ENCODE measurements at regions not wholly inside any gene's neighbourhood (a gene's known extent, or its start where the extent isn't known, plus 50 kb on each side); places are given as distances from the start of the nearest gene placed in this dataset.
"Not testable (repeated sequence)": the region's sequence is repeated elsewhere in the genome, so short reads cannot be mapped to it uniquely, and the experiment has no call there.

DNA sequence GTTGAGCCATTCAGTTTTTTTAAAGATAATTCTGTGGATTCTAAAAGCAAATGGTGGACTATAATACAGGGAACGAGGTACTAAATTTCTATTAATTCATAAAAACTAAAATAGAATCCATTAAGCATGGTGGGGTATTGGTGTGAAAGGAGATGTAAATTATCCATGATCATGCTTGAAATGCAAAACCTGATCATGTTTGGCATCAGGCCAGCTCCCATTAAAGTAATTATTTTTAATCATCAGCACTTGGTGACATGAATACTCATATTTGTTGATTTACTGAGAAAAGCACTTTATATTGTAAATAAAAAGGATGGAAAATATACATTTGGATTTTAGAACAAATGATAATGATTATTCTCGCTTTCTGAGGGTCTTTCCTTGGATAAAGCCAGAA lies 232.3 kb upstream of the MEIS1 start:
- Histone ChIP-seq H3K4me1 (ENCODE audit: control insufficient read depth, insufficient read depth, low read length) (no peaks in the 10 kb centered on the region), H3K9me3 (ENCODE audit: control insufficient read depth, low read length) (peaks cover 11% of the 10 kb centered on the region), H3K9ac (ENCODE audit: low read length) (no peak overlapping the region), H3K27me3 (replicated peaks; ENCODE audit: control insufficient read depth, insufficient read depth, low read length) (no peaks in the 10 kb centered on the region), H3K36me3 (ENCODE audit: control insufficient read depth, insufficient read depth, low read length, severe bottlenecking) (no peaks in the 10 kb centered on the region), H3K4me3 (ENCODE audit: low read length) (no peak overlapping the region)
- DNase-seq (ENCODE audit: low read depth): no peak

DNA sequence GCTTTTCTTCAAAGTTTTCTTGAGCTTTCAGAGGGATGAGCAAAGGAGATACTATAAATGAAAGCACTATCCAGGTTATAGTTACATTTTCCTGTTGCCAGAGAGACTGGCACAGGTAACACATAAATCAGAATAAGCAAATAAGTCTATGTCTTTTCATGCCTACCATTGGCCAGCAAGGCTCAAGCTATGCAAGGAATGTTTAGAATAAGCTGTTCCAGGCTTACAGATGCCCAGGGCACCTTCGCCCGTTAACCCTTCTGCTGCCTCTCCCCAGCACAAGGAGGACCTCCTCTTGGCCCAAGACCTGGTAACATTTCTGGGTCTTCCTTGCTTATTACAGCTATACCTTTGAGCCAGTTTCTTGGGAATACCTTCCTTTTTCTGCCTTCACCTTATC lies 233.7 kb upstream of the MEIS1 start:
- H3K27me3 ChIP-seq (replicated peaks; ENCODE audit: control insufficient read depth, insufficient read depth, low read length): no peaks in the 10 kb centered on the region
- no peak for DNase-seq (ENCODE audit: low read depth)
- peaks cover 11% of the 10 kb centered on the region for H3K9me3 ChIP-seq (ENCODE audit: control insufficient read depth, low read length)
- H3K36me3 ChIP-seq (ENCODE audit: control insufficient read depth, insufficient read depth, low read length, severe bottlenecking): no peaks in the 10 kb centered on the region
- H3K9ac ChIP-seq (ENCODE audit: low read length): no peak overlapping the region
- H3K4me1 ChIP-seq (ENCODE audit: control insufficient read depth, insufficient read depth, low read length): no peaks in the 10 kb centered on the region
- H3K4me3 ChIP-seq (ENCODE audit: low read length): no peak overlapping the region

DNA sequence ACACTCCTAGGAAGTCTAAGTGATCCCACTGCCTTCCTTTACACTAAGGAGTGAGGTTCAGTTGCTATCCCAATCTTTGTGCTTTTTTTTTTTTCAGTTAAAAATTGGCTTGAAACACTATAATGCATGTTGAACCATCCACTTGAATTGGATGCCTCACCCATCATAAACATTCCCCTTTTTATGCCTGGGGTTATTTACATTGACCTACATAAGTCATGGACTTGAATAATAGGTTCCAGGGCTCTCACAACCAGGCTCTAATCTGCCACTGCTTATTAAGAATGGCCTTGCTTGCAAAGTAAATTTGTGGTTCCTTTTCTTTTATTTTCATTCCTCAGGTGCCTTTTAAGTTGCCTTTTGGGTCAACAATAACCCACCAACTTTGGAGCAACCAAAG lies 236.1 kb upstream of the MEIS1 start:
- Histone ChIP-seq H3K9me3 (ENCODE audit: control insufficient read depth, low read length) (peaks cover 10% of the 10 kb centered on the region), H3K27me3 (replicated peaks; ENCODE audit: control insufficient read depth, insufficient read depth, low read length) (no peaks in the 10 kb centered on the region), H3K9ac (ENCODE audit: low read length) (no peak overlapping the region), H3K4me3 (ENCODE audit: low read length) (no peak overlapping the region), H3K4me1 (ENCODE audit: control insufficient read depth, insufficient read depth, low read length) (no peaks in the 10 kb centered on the region), H3K36me3 (ENCODE audit: control insufficient read depth, insufficient read depth, low read length, severe bottlenecking) (no peaks in the 10 kb centered on the region)
- DNase-seq (ENCODE audit: low read depth): no peak

DNA sequence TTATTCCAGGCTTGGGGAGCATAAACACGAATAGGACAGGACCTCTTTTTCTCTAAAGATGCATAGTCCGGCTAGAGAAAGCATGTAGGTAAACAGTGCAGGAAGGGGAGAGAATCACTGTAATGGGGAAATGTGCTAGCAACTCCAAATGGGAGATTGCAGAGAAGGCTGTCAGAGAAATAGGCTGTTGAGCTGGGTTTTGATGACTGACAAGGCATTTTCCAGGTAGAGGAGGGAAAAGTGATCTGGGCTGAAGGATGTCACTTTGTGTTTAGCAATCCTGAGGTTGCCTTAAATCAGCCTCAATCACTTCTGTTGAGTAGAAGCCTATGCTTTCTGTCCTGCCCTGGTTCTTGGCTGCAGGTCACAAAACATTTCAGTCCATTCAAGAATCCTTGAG lies 242.0 kb upstream of the MEIS1 start:
- no peaks in the 10 kb centered on the region for H3K27me3 ChIP-seq (replicated peaks; ENCODE audit: control insufficient read depth, insufficient read depth, low read length)
- no peak overlapping the region for H3K9ac ChIP-seq (ENCODE audit: low read length)
- H3K4me3 ChIP-seq (ENCODE audit: low read length): no peak overlapping the region
- no peaks in the 10 kb centered on the region for H3K36me3 ChIP-seq (ENCODE audit: control insufficient read depth, insufficient read depth, low read length, severe bottlenecking)
- peaks cover 4% of the 10 kb centered on the region for H3K4me1 ChIP-seq (ENCODE audit: control insufficient read depth, insufficient read depth, low read length)
- H3K9me3 ChIP-seq (ENCODE audit: control insufficient read depth, low read length): peaks cover 2% of the 10 kb centered on the region
- DNase-seq (ENCODE audit: low read depth): no peak

DNA sequence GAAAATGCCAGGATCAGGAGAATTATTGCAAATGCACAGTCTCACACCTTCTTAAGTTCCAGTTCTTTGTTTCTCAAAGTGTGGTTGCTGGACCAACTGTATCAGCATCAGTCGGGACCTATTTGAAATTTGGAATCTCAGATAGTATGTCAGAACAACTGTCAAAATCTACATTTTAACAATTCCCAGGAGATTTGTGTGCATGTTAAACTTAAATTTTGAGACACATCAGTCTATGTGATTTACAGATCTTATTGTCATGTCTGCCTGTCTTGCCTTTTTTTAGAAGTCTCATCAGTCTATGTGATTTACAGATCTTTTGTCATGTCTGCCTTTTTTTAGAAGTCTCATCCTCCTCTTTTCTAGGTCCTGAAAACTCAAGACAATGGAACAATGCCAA lies 243.6 kb upstream of the MEIS1 start:
- H3K27me3 ChIP-seq (replicated peaks; ENCODE audit: control insufficient read depth, insufficient read depth, low read length): no peaks in the 10 kb centered on the region
- H3K36me3 ChIP-seq (ENCODE audit: control insufficient read depth, insufficient read depth, low read length, severe bottlenecking): no peaks in the 10 kb centered on the region
- H3K9ac ChIP-seq (ENCODE audit: low read length): no peak overlapping the region
- DNase-seq (ENCODE audit: low read depth): no peak
- H3K9me3 ChIP-seq (ENCODE audit: control insufficient read depth, low read length): peaks cover 4% of the 10 kb centered on the region
- H3K4me1 ChIP-seq (ENCODE audit: control insufficient read depth, insufficient read depth, low read length): peaks cover 4% of the 10 kb centered on the region
- H3K4me3 ChIP-seq (ENCODE audit: low read length): no peak overlapping the region

DNA sequence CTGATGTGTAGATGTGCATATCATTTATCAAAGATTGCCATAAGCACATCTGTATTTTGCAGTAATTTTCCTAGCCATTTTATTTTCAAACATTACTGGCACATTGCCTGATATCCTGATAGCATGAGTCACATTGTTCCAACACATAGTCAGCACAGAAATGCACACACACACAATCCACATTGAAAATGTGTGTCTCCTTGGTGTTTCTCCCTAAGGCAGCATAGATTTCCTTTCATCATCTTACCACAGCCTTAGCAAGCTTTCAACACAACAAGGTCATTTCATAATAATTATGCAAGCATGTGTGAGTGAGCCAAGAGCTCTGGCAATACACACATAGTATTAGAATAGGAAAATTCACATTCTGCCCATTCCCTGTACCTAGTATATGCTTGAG lies 245.4 kb upstream of the MEIS1 start:
- DNase-seq (ENCODE audit: low read depth): peak; percentile 26
- Histone ChIP-seq H3K36me3 (ENCODE audit: control insufficient read depth, insufficient read depth, low read length, severe bottlenecking) (no peaks in the 10 kb centered on the region), H3K4me3 (ENCODE audit: low read length) (no peak overlapping the region), H3K9me3 (ENCODE audit: control insufficient read depth, low read length) (peaks cover 4% of the 10 kb centered on the region), H3K4me1 (ENCODE audit: control insufficient read depth, insufficient read depth, low read length) (peaks cover 4% of the 10 kb centered on the region), H3K9ac (ENCODE audit: low read length) (no peak overlapping the region), H3K27me3 (replicated peaks; ENCODE audit: control insufficient read depth, insufficient read depth, low read length) (no peaks in the 10 kb centered on the region)

DNA sequence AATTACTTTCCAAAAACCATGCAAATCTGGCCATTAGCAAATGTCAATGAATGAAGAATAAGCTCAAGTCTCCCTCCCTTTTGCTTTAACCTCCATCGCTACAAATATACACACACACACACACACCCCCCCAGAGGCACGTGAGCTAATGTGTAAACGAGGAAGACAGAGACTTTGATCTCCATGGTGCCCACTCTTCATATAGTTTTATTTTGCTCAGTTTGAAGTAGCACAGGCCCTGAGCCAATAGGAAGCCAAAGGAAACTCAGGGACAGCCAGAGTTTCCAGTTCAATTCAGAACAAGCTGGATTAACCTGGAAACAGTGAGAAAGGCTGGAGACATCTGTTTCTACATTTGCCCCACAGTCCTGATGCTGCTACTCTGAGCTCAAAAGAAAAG lies 248.4 kb upstream of the MEIS1 start:
- H3K9ac ChIP-seq (ENCODE audit: low read length): no peak overlapping the region
- H3K9me3 ChIP-seq (ENCODE audit: control insufficient read depth, low read length): peaks cover 4% of the 10 kb centered on the region
- no peak for DNase-seq (ENCODE audit: low read depth)
- peaks cover 4% of the 10 kb centered on the region for H3K4me1 ChIP-seq (ENCODE audit: control insufficient read depth, insufficient read depth, low read length)
- no peak overlapping the region for H3K4me3 ChIP-seq (ENCODE audit: low read length)
- H3K27me3 ChIP-seq (replicated peaks; ENCODE audit: control insufficient read depth, insufficient read depth, low read length): no peaks in the 10 kb centered on the region
- H3K36me3 ChIP-seq (ENCODE audit: control insufficient read depth, insufficient read depth, low read length, severe bottlenecking): no peaks in the 10 kb centered on the region

DNA sequence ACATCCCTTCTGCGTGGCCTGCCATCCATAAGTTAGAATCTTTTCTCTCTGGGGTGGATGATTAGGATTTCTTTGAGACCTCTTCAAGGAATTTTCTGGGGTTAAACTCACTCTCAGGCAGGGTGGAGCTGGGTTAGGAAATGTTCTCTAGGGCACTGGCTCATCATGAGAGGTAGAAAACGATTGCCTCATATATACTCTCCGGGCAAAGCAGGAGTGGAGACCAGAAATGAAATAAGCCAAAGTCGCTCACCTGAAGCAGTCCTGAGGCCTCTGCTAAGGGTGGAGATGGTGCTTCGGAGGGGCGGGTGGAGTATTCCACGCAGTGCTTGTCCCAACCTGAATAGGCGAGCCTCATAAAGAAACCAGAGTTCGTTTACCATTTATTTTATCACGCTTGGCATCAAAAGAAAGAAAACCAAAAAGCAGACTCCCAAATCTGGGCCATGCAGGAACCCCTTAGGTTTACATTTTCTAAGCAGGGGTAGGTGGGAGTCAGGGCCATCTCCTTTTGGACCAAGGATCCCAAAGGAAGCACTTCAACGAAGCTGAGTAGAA lies 249.3 kb upstream of the MEIS1 start:
- Histone ChIP-seq H3K4me1 (ENCODE audit: control insufficient read depth, insufficient read depth, low read length) (peaks cover 4% of the 10 kb centered on the region), H3K9me3 (ENCODE audit: control insufficient read depth, low read length) (peaks cover 4% of the 10 kb centered on the region), H3K4me3 (ENCODE audit: low read length) (no peak overlapping the region), H3K27me3 (replicated peaks; ENCODE audit: control insufficient read depth, insufficient read depth, low read length) (no peaks in the 10 kb centered on the region), H3K36me3 (ENCODE audit: control insufficient read depth, insufficient read depth, low read length, severe bottlenecking) (no peaks in the 10 kb centered on the region), H3K9ac (ENCODE audit: low read length) (no peak overlapping the region)
- no peak for DNase-seq (ENCODE audit: low read depth)

DNA sequence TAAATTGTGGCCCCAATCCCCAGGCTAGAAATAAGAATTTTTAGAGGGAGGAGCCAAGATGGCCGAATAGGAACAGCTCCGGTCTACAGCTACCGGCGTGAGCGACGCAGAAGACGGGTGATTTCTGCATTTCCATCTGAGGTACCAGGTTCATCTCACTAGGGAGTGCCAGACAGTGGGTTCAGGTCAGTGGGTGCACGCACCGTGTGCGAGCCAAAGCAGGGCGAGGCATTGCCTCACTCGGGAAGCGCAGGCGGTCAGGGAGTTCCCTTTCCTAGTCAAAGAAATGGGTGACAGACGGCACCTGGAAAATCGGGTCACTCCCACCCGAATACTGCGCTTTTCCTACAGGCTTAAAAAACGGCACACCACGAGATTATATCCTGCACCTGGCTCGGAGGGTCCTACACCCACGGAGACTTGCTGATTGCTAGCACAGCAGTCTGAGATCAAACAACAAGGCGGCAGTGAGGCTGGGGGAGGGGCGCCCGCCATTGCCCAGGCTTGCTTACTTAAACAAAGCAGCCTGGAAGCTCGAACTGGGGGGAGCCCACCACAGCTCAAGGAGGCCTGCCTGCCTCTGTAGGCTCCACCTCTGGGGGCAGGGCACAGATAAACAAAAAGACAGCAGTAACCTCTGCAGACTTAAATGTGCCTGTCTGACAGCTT lies 257.7 kb upstream of the MEIS1 start:
- not testable (repeated sequence) for DNase-seq (ENCODE audit: low read depth); H3K4me1 ChIP-seq (ENCODE audit: control insufficient read depth, insufficient read depth, low read length); H3K4me3 ChIP-seq (ENCODE audit: low read length); H3K27me3 ChIP-seq (replicated peaks; ENCODE audit: control insufficient read depth, insufficient read depth, low read length); H3K9ac ChIP-seq (ENCODE audit: low read length); H3K9me3 ChIP-seq (ENCODE audit: control insufficient read depth, low read length); H3K36me3 ChIP-seq (ENCODE audit: control insufficient read depth, insufficient read depth, low read length, severe bottlenecking)

DNA sequence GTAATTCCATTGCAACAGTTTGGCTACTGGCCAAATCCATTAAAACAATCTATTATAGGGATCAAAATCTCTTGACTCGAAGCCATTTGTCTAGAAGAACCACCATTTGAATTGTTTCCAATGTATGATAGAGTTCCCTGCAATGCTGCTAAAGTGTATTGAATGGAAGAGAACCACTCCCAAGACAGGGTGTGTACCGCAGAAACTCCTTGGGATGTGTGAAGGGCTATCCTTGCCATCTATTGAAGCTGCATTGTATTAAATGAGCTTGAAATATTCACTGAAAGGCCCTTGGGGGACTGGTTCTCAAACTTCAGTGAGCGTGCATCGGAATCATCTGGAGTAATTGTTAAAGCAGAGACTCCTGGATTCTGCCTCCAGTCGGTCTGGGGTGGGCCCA lies 260.4 kb upstream of the MEIS1 start:
- no peaks in the 10 kb centered on the region for H3K27me3 ChIP-seq (replicated peaks; ENCODE audit: control insufficient read depth, insufficient read depth, low read length)
- H3K9ac ChIP-seq (ENCODE audit: low read length): no peak overlapping the region
- H3K9me3 ChIP-seq (ENCODE audit: control insufficient read depth, low read length): no peaks in the 10 kb centered on the region
- peaks cover 16% of the 10 kb centered on the region for H3K4me1 ChIP-seq (ENCODE audit: control insufficient read depth, insufficient read depth, low read length)
- DNase-seq (ENCODE audit: low read depth): no peak
- H3K4me3 ChIP-seq (ENCODE audit: low read length): no peak overlapping the region
- H3K36me3 ChIP-seq (ENCODE audit: control insufficient read depth, insufficient read depth, low read length, severe bottlenecking): no peaks in the 10 kb centered on the region

DNA sequence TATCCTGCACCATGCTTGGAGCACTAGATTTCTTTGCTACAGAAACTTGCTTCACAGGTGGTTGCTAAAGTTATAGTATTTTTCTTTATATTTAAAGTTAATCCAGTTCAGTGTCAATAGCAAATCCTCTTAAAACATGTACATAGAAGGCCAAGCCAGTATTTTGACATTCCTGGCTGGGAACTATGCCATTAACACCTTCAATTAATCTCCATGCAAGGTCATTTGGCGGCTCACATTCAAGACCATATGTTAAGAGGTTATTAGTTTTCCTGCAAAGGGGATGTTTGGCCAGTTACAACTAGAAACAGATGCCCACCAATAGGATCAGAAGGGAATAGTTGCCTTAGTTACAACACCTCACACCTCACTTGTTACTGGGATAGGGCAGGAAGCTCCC lies 261.3 kb upstream of the MEIS1 start:
- Histone ChIP-seq H3K27me3 (replicated peaks; ENCODE audit: control insufficient read depth, insufficient read depth, low read length) (no peaks in the 10 kb centered on the region), H3K9ac (ENCODE audit: low read length) (no peak overlapping the region), H3K4me1 (ENCODE audit: control insufficient read depth, insufficient read depth, low read length) (peaks cover 16% of the 10 kb centered on the region), H3K9me3 (ENCODE audit: control insufficient read depth, low read length) (no peaks in the 10 kb centered on the region), H3K4me3 (ENCODE audit: low read length) (no peak overlapping the region), H3K36me3 (ENCODE audit: control insufficient read depth, insufficient read depth, low read length, severe bottlenecking) (no peaks in the 10 kb centered on the region)
- DNase-seq (ENCODE audit: low read depth): no peak

DNA sequence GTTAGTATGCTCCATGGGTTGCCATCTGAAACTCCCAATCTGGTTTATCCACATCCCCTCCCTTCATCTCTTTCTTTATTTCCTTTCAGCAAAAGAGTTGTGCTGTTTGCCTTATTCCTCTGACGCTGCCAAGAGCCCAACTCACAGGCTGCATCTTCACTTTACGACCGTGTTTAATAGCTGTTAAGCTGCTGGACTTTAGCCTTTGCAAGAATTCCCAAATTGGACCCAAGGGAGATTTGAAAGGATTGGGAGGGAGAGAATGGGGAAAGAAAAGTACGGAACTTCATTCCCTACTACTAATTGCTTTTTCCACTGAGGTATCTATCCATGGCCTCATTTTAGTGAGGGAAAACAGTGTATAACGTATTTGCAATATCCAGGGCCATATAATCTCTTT lies 263.4 kb upstream of the MEIS1 start:
- Histone ChIP-seq H3K4me3 (ENCODE audit: low read length) (no peak overlapping the region), H3K27me3 (replicated peaks; ENCODE audit: control insufficient read depth, insufficient read depth, low read length) (no peaks in the 10 kb centered on the region), H3K9me3 (ENCODE audit: control insufficient read depth, low read length) (no peaks in the 10 kb centered on the region), H3K4me1 (ENCODE audit: control insufficient read depth, insufficient read depth, low read length) (peaks cover 16% of the 10 kb centered on the region), H3K9ac (ENCODE audit: low read length) (no peak overlapping the region), H3K36me3 (ENCODE audit: control insufficient read depth, insufficient read depth, low read length, severe bottlenecking) (no peaks in the 10 kb centered on the region)
- no peak for DNase-seq (ENCODE audit: low read depth)

All from adipocyte (in vitro differentiated cells).